CD14-positive monocyte (primary cell): ENCODE measurements at regions not wholly inside any gene's neighbourhood (a gene's known extent, or its start where the extent isn't known, plus 50 kb on each side); places are given as distances from the start of the nearest gene placed in this dataset.

Experiments used
- DNase-seq, 3 donors: peaks; one replicate each; pipeline ENCODE4 v3.0.0-alpha.2; 2011 to 2022
- H2AFZ ChIP-seq: 2 replicates; pipeline ENCODE4 v1.6.0; 2012; ENCODE audit warnings: mild to moderate bottlenecking, low read depth, low read length, inconsistent platforms; ENCODE audit not compliant: insufficient read depth, poor library complexity, severe bottlenecking
- H3K27ac ChIP-seq, 2 donors: 1 replicate in 1 of 2; 2 replicates in 1 of 2; pipeline ENCODE4 v1.5.1; 2012 to 2013; ENCODE audit warnings: low read length in 2 of 2, control low read depth in 1 of 2, inconsistent platforms in 1 of 2, low read depth in 1 of 2, mild to moderate bottlenecking in 1 of 2
- H3K27me3 ChIP-seq, 2 donors: one replicate each; pipeline versions ENCODE4 v1.6.0 to v1.6.1; 2011 to 2013; ENCODE audit warnings: low read length in 2 of 2; ENCODE audit not compliant: control insufficient read depth in 2 of 2, insufficient read depth in 2 of 2
- H3K36me3 ChIP-seq, 2 donors: replicated peaks in 1 of 2; 1 replicate in 1 of 2; 2 replicates in 1 of 2; pipeline versions ENCODE4 v1.5.1 to v1.6.1; 2012 to 2013; ENCODE audit warnings: low read length in 2 of 2, control low read depth in 1 of 2, inconsistent platforms in 1 of 2, mild to moderate bottlenecking in 1 of 2; ENCODE audit not compliant: insufficient read depth in 2 of 2, control insufficient read depth in 1 of 2
- H3K4me1 ChIP-seq, 2 donors: 1 replicate in 1 of 2; 2 replicates in 1 of 2; pipeline versions ENCODE4 v1.5.1 to v1.6.1; 2012 to 2013; ENCODE audit warnings: low read length in 2 of 2, control low read depth in 1 of 2, inconsistent platforms in 1 of 2, mild to moderate bottlenecking in 1 of 2, moderate library complexity in 1 of 2; ENCODE audit not compliant: insufficient read depth in 2 of 2, control insufficient read depth in 1 of 2
- H3K4me2 ChIP-seq: replicated peaks from 2 replicates; pipeline ENCODE3; 2012; ENCODE audit warnings: low read length, moderate library complexity, mild to moderate bottlenecking; ENCODE audit not compliant: poor library complexity, severe bottlenecking; ENCODE audit errors: extremely low read depth
- H3K4me3 ChIP-seq, 3 experiments: fragments of 200-600 bp in 1 of 3; sonication (generic) in 1 of 3; replicated peaks in 1 of 3; 1 replicate in 2 of 3; 2 replicates in 1 of 3; pipeline ENCODE4 v1.5.1; 2011 to 2013; ENCODE audit warnings: low read length in 3 of 3, mild to moderate bottlenecking in 3 of 3, control low read depth in 2 of 3, low read depth in 2 of 3, inconsistent platforms in 1 of 3, moderate library complexity in 1 of 3
- H3K79me2 ChIP-seq: 2 replicates; pipeline ENCODE4 v1.6.0; 2012; ENCODE audit warnings: mild to moderate bottlenecking, control low read depth, inconsistent platforms, low read length, moderate library complexity; ENCODE audit not compliant: insufficient read depth
- H3K9ac ChIP-seq: 2 replicates; pipeline ENCODE4 v1.6.0; 2017; ENCODE audit warnings: low read length, mild to moderate bottlenecking; ENCODE audit not compliant: insufficient read depth, poor library complexity, severe bottlenecking
- H3K9me3 ChIP-seq, 2 donors: replicated peaks in 1 of 2; 1 replicate in 1 of 2; 2 replicates in 1 of 2; pipeline versions ENCODE4 v1.5.1 to v1.6.1; 2012 to 2013; ENCODE audit warnings: low read length in 2 of 2, control low read depth in 1 of 2; ENCODE audit not compliant: control insufficient read depth in 1 of 2, insufficient read depth in 1 of 2
- H4K20me1 ChIP-seq: 2 replicates; pipeline ENCODE4 v1.6.0; 2012; ENCODE audit warnings: mild to moderate bottlenecking, low read length, control low read depth, moderate library complexity; ENCODE audit not compliant: insufficient read depth
- H3K27ac Mint-ChIP-seq, 7 donors: one replicate each; pipeline ENCODE4 v1.8.0; 2020; ENCODE audit warnings: mild to moderate bottlenecking in 7 of 7, mixed read lengths in 7 of 7, moderate library complexity in 6 of 7, inconsistent platforms in 2 of 7
- H3K27me3 Mint-ChIP-seq, 3 donors: one replicate each; pipeline ENCODE4 v1.8.0; 2021 to 2022; ENCODE audit warnings: low read depth in 3 of 3, mild to moderate bottlenecking in 3 of 3, mixed read lengths in 3 of 3, moderate library complexity in 3 of 3, inconsistent platforms in 1 of 3
- H3K36me3 Mint-ChIP-seq, 2 donors: one replicate each; pipeline ENCODE4 v1.8.0; 2020; ENCODE audit warnings: mixed read lengths in 2 of 2, inconsistent platforms in 1 of 2, mild to moderate bottlenecking in 1 of 2
- H3K4me1 Mint-ChIP-seq: one replicate; pipeline ENCODE4 v1.8.0; 2020; ENCODE audit warnings: mild to moderate bottlenecking, mixed read lengths
- H3K4me3 Mint-ChIP-seq, 2 donors: one replicate each; pipeline ENCODE4 v1.8.0; 2020; ENCODE audit warnings: mild to moderate bottlenecking in 2 of 2, mixed read lengths in 2 of 2, moderate library complexity in 1 of 2
- H3K9me3 Mint-ChIP-seq, 7 donors: one replicate each; pipeline ENCODE4 v1.8.0; 2020 to 2022; ENCODE audit warnings: mixed read lengths in 7 of 7, mild to moderate bottlenecking in 6 of 7, moderate library complexity in 6 of 7, inconsistent platforms in 2 of 7
- CTCF ChIP-seq: fragments of 200-600 bp; IDR thresholded peaks from one replicate; pipeline ENCODE4 v1.8.0; 2022; ENCODE audit warnings: antibody characterized with exemption, mild to moderate bottlenecking
- WGBS: methylation state at CpG from one replicate; pipeline ENCODE4 v1.1.5; 2013; ENCODE audit warnings: missing lambda C conversion rate; ENCODE audit not compliant: insufficient coverage; 5-methylcytosine and 5-hydroxymethylcytosine counted together
- intact Hi-C, 2 donors: fragments of 100-400 bp; cut with micrococcal nuclease; formaldehyde crosslinking; loops; one replicate each; pipeline versions ENCODE4 v1.15.0 to v1.15.1; 2023

- H3K27ac Mint-ChIP-seq: no peak overlapping the region
- no peaks in the 10 kb centered on the region for H3K27me3 Mint-ChIP-seq
- peaks cover 0 to 7% (median 4%) of the 10 kb centered on the region in 7 donors for H3K9me3 Mint-ChIP-seq
- H4K20me1 ChIP-seq: no peaks in the 10 kb centered on the region
- peaks cover 1% of the 10 kb centered on the region for H3K4me1 Mint-ChIP-seq
- H3K27me3 ChIP-seq: no peaks in the 10 kb centered on the region
- no peaks in the 10 kb centered on the region for H3K9me3 ChIP-seq
- no peak for DNase-seq
- intact Hi-C loops: no loop called here
- no peaks in the 10 kb centered on the region for H3K4me1 ChIP-seq
- no peak overlapping the region for H3K4me3 ChIP-seq
- H3K79me2 ChIP-seq: no peaks in the 10 kb centered on the region
- H3K9ac ChIP-seq: no peak overlapping the region
- no peaks in the 10 kb centered on the region for H3K36me3 ChIP-seq
- no peak overlapping the region for H3K4me3 Mint-ChIP-seq
- WGBS: no CpG with 5 or more reads among the region's 5 CpGs
- no peak for TF ChIP-seq CTCF
- H2AFZ ChIP-seq: no peak overlapping the region
- no peaks in the 10 kb centered on the region for H3K36me3 Mint-ChIP-seq
- H3K27ac ChIP-seq: no peak overlapping the region
- no peak overlapping the region for H3K4me2 ChIP-seq
These were observed 138.1 kb downstream of the LMNTD1 start for GRCh38 chr12:25415004-25415403.

GRCh38 chr12:25412735-25413134, 140.3 kb downstream of the LMNTD1 start:
- H3K27ac Mint-ChIP-seq: no peak overlapping the region
- Histone ChIP-seq H3K9ac (no peak overlapping the region), H3K27ac (no peak overlapping the region), H3K79me2 (no peaks in the 10 kb centered on the region), H3K27me3 (no peaks in the 10 kb centered on the region), H4K20me1 (no peaks in the 10 kb centered on the region), H3K36me3 (no peaks in the 10 kb centered on the region), H3K4me1 (no peaks in the 10 kb centered on the region), H2AFZ (no peak overlapping the region), H3K4me2 (no peak overlapping the region), H3K9me3 (no peaks in the 10 kb centered on the region), H3K4me3 (no peak overlapping the region)
- TF ChIP-seq CTCF: no peak
- H3K36me3 Mint-ChIP-seq: no peaks in the 10 kb centered on the region
- intact Hi-C loops: no loop called here
- peaks cover 1% of the 10 kb centered on the region for H3K4me1 Mint-ChIP-seq
- peaks cover 0 to 7% (median 5%) of the 10 kb centered on the region in 7 donors for H3K9me3 Mint-ChIP-seq
- DNase-seq: no peak
- no CpG with 5 or more reads among the region's 3 CpGs for WGBS
- H3K27me3 Mint-ChIP-seq: no peaks in the 10 kb centered on the region
- H3K4me3 Mint-ChIP-seq: no peak overlapping the region
